OCI-LY7 (cell line): ENCODE measurements at regions not wholly inside any gene's neighbourhood (a gene's known extent, or its start where the extent isn't known, plus 50 kb on each side); places are given as distances from the start of the nearest gene placed in this dataset.

Source experiments
- EZH2phosphoT487 ChIP-seq: fragments of 200-600 bp; sonication (generic); IDR thresholded peaks from 2 replicates; pipeline ENCODE4 v1.6.1; 2018; ENCODE audit warnings: low read depth, borderline replicate concordance, mild to moderate bottlenecking, mixed run types, antibody characterized with exemption, low read length, moderate library complexity, mixed read lengths
- TF ChIP-seq, protein P1 (sequence below): fragments of 200-600 bp; sonication (generic); conservative IDR thresholded peaks from 2 replicates; pipeline ENCODE4 v1.5.1; 2014; ENCODE audit warnings: mild to moderate bottlenecking, antibody characterized with exemption, low read length, moderate library complexity, mixed read lengths

DNA sequence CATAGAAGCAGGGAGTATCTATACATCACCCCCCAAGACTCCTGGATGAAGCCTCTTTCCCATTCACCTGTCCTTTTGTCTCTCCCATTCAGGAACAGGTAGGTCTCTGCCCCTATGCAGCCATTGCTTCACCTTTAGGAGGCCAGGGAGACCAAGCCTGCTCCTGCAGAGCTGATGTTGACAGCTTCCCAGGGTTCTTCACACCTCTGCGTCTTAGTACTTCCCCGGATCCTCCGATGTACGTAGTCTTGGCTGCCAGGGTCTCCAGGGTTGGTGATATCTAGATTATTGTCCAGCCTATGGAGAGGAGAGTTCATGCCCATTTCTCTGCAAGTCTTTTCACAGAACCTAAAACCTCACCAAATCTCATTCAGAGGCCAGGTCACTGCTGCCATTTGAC lies 365.7 kb upstream of the KLF6 start:
- no peak for TF ChIP-seq EZH2phosphoT487
- TF ChIP-seq, protein P1, sequence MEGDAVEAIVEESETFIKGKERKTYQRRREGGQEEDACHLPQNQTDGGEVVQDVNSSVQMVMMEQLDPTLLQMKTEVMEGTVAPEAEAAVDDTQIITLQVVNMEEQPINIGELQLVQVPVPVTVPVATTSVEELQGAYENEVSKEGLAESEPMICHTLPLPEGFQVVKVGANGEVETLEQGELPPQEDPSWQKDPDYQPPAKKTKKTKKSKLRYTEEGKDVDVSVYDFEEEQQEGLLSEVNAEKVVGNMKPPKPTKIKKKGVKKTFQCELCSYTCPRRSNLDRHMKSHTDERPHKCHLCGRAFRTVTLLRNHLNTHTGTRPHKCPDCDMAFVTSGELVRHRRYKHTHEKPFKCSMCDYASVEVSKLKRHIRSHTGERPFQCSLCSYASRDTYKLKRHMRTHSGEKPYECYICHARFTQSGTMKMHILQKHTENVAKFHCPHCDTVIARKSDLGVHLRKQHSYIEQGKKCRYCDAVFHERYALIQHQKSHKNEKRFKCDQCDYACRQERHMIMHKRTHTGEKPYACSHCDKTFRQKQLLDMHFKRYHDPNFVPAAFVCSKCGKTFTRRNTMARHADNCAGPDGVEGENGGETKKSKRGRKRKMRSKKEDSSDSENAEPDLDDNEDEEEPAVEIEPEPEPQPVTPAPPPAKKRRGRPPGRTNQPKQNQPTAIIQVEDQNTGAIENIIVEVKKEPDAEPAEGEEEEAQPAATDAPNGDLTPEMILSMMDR, result no peak
